ENCODE measurements at regions not wholly inside any gene's neighbourhood (a gene's known extent, or its start where the extent isn't known, plus 50 kb on each side); places are given as distances from the start of the nearest gene placed in this dataset.

- TF ChIP-seq EZH2 (IDR thresholded peaks at IDR 0.05; ENCODE audit: borderline replicate concordance, insufficient read depth, low read depth, low read length, poor library complexity, severe bottlenecking), result no peak
- TF ChIP-seq, protein P1, sequence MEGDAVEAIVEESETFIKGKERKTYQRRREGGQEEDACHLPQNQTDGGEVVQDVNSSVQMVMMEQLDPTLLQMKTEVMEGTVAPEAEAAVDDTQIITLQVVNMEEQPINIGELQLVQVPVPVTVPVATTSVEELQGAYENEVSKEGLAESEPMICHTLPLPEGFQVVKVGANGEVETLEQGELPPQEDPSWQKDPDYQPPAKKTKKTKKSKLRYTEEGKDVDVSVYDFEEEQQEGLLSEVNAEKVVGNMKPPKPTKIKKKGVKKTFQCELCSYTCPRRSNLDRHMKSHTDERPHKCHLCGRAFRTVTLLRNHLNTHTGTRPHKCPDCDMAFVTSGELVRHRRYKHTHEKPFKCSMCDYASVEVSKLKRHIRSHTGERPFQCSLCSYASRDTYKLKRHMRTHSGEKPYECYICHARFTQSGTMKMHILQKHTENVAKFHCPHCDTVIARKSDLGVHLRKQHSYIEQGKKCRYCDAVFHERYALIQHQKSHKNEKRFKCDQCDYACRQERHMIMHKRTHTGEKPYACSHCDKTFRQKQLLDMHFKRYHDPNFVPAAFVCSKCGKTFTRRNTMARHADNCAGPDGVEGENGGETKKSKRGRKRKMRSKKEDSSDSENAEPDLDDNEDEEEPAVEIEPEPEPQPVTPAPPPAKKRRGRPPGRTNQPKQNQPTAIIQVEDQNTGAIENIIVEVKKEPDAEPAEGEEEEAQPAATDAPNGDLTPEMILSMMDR (IDR thresholded peaks at IDR 0.05), result no peak
Observed at GRCh38 chr4:114200026-114200425, 220.6 kb upstream of the ARSJ start.
